PC-3 (cell line): ENCODE measurements at regions not wholly inside any gene's neighbourhood (a gene's known extent, or its start where the extent isn't known, plus 50 kb on each side); places are given as distances from the start of the nearest gene placed in this dataset.

ENCODE experiments used
- ATAC-seq: fragments of 200-7000 bp; cut with Tn5 transposase; 2 replicates; pipeline ENCODE4 v1.9.1; 2020; ENCODE audit warnings: mild to moderate bottlenecking, moderate library complexity
- BruUV-seq: library from RNA; stranded (reverse); fragments of 400-500 nt; replicated peaks from 2 replicates; lab custom pipeline; 2021; lab: Mats Ljungman, UMichigan
- CTCF ChIA-PET: fragments of 300-600 bp; sonication (Branson Sonifier 250); formaldehyde crosslinking; loops from one replicate; lab custom pipeline; 2022; ENCODE audit warnings: antibody characterized with exemption; lab: Charles Lee
- POLR2A ChIA-PET: fragments of 300-600 bp; sonication (Branson Sonifier 250); formaldehyde crosslinking; loops from one replicate; lab custom pipeline; 2022; ENCODE audit warnings: antibody characterized with exemption; ENCODE audit not compliant: unreplicated experiment; lab: Charles Lee
- DNase-seq: peaks from one replicate; pipeline ENCODE4 v3.0.0-alpha.2; 2015
- H2AFZ ChIP-seq: fragments of 300-600 bp; sonication (generic); 2 replicates; pipeline ENCODE4 v1.6.0; 2016; ENCODE audit warnings: antibody characterized with exemption, low read length
- H3F3A ChIP-seq: fragments of 300-600 bp; sonication (generic); one replicate; pipeline ENCODE4 v1.6.0; 2017; ENCODE audit warnings: antibody characterized with exemption, low read length, control low read depth, mild to moderate bottlenecking; ENCODE audit not compliant: unreplicated experiment
- H3K27ac ChIP-seq: fragments of 300-600 bp; sonication (generic); 2 replicates; pipeline ENCODE4 v1.5.1; 2016; ENCODE audit warnings: mild to moderate bottlenecking, low read length
- H3K27me3 ChIP-seq: fragments of 300-600 bp; sonication (generic); 2 replicates; pipeline ENCODE4 v1.6.1; 2016; ENCODE audit warnings: low read length, mixed read lengths
- H3K36me3 ChIP-seq: fragments of 300-600 bp; sonication (generic); 2 replicates; pipeline ENCODE4 v1.6.1; 2016; ENCODE audit warnings: low read depth, mixed run types, low read length, mixed read lengths
- H3K4me1 ChIP-seq: fragments of 300-600 bp; sonication (generic); 2 replicates; pipeline ENCODE4 v1.5.1; 2016; ENCODE audit warnings: low read length; ENCODE audit not compliant: insufficient read depth
- H3K4me2 ChIP-seq: fragments of 300-600 bp; sonication (generic); 2 replicates; pipeline ENCODE4 v1.6.0; 2016; ENCODE audit warnings: low read length
- H3K4me3 ChIP-seq: fragments of 300-600 bp; sonication (generic); 2 replicates; pipeline ENCODE4 v1.5.1; 2016; ENCODE audit warnings: mild to moderate bottlenecking, low read length, mixed read lengths
- H3K79me2 ChIP-seq: fragments of 300-600 bp; sonication (generic); 2 replicates; pipeline ENCODE4 v1.6.1; 2017; ENCODE audit warnings: low read length, mixed read lengths
- H3K9ac ChIP-seq: fragments of 300-600 bp; sonication (generic); 2 replicates; pipeline ENCODE4 v1.6.0; 2016; ENCODE audit warnings: mild to moderate bottlenecking, low read length
- H3K9me2 ChIP-seq: fragments of 300-600 bp; sonication (generic); replicated peaks from 2 replicates; pipeline ENCODE4 v1.6.1; 2016; ENCODE audit warnings: mixed run types, low read length, mixed read lengths
- H3K9me3 ChIP-seq: fragments of 300-600 bp; sonication (generic); 2 replicates; pipeline ENCODE4 v1.6.1; 2016; ENCODE audit warnings: low read length, mixed read lengths
- H4K20me1 ChIP-seq: fragments of 300-600 bp; sonication (generic); 2 replicates; pipeline ENCODE4 v1.6.1; 2016; ENCODE audit warnings: low read length, mixed read lengths
- EZH2 ChIP-seq: fragments of 300-600 bp; sonication (generic); IDR thresholded peaks from one replicate; pipeline ENCODE4 v1.6.1; 2017; ENCODE audit warnings: antibody characterized with exemption, mild to moderate bottlenecking, low read length; ENCODE audit not compliant: unreplicated experiment
- EZH2phosphoT487 ChIP-seq: fragments of 300-600 bp; sonication (generic); IDR thresholded peaks from 2 replicates; pipeline ENCODE4 v1.6.1; 2018; ENCODE audit warnings: mild to moderate bottlenecking, antibody characterized with exemption, low read length, borderline replicate concordance
- intact Hi-C: fragments of 100-400 bp; cut with micrococcal nuclease; formaldehyde crosslinking; loops from 2 replicates; pipeline ENCODE4 v1.9.0; 2023
- TF ChIP-seq, protein P1 (sequence below): fragments of 300-600 bp; sonication (generic); conservative IDR thresholded peaks from 2 replicates; pipeline ENCODE4 v1.5.1; 2017; ENCODE audit warnings: antibody characterized with exemption, low read depth, mild to moderate bottlenecking, low read length

DNA sequence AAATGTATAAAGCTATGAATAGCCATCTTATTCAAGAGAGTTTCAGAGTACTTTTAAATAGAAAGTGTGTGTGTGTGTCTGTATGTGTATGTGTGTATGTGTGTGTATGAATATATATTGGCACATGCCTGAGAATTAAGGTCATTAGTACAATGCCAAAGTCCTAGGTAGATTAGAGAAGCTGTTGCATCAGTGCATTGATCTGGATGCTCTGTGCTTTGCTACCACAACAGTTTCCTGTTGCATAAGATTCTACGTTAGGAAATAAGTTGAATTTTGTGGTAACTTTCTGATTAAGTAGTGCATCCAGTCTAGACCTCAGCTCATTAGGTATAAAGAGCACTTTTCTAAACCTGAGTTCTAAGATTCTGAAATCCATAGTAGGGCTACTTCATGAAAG lies 1102.8 kb upstream of the KLHL29 start:
- TF ChIP-seq, protein P1, sequence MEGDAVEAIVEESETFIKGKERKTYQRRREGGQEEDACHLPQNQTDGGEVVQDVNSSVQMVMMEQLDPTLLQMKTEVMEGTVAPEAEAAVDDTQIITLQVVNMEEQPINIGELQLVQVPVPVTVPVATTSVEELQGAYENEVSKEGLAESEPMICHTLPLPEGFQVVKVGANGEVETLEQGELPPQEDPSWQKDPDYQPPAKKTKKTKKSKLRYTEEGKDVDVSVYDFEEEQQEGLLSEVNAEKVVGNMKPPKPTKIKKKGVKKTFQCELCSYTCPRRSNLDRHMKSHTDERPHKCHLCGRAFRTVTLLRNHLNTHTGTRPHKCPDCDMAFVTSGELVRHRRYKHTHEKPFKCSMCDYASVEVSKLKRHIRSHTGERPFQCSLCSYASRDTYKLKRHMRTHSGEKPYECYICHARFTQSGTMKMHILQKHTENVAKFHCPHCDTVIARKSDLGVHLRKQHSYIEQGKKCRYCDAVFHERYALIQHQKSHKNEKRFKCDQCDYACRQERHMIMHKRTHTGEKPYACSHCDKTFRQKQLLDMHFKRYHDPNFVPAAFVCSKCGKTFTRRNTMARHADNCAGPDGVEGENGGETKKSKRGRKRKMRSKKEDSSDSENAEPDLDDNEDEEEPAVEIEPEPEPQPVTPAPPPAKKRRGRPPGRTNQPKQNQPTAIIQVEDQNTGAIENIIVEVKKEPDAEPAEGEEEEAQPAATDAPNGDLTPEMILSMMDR: no peak
- TF ChIP-seq EZH2phosphoT487 (no peak), EZH2 (no peak)
- H4K20me1 ChIP-seq: no peaks in the 10 kb centered on the region
- ATAC-seq: no peak
- H2AFZ ChIP-seq: no peak overlapping the region
- H3K9me3 ChIP-seq: no peaks in the 10 kb centered on the region
- no TSS peak for BruUV-seq
- H3K27ac ChIP-seq: no peak overlapping the region
- no peaks in the 10 kb centered on the region for H3K36me3 ChIP-seq
- no peaks in the 10 kb centered on the region for H3K27me3 ChIP-seq
- CTCF ChIA-PET: no interaction called here
- no peaks in the 10 kb centered on the region for H3K9me2 ChIP-seq
- H3F3A ChIP-seq: no peaks in the 10 kb centered on the region
- no peak overlapping the region for H3K4me2 ChIP-seq
- H3K4me3 ChIP-seq: no peak overlapping the region
- no peaks in the 10 kb centered on the region for H3K4me1 ChIP-seq
- H3K9ac ChIP-seq: no peak overlapping the region
- no peak for DNase-seq
- intact Hi-C loops: no loop called here
- POLR2A ChIA-PET: no interaction called here
- no peaks in the 10 kb centered on the region for H3K79me2 ChIP-seq

DNA sequence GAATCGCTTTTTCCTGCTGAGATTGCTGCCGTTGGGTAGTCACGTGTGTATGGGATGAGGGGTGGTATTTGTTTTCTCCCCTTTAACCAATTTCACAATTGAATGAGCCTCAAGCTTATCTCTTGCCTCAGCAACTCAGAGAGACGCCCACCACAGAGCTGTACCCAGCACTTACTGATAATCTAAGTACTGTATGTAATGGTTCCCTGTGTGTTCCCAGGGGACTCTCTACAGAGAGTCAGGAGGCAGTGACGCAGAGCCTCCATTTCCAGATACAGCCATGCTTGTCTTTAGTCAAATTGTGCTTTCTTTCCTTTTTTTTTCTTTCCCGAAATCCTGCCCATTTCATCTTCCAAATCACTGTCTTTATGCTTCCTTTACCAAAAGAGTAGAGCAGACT lies 1102.1 kb upstream of the KLHL29 start:
- no peak overlapping the region for H3K4me3 ChIP-seq
- H3K79me2 ChIP-seq: no peaks in the 10 kb centered on the region
- no peak overlapping the region for H3K9ac ChIP-seq
- DNase-seq (no peak), ATAC-seq (no peak)
- TF ChIP-seq EZH2phosphoT487: no peak
- no peak for TF ChIP-seq EZH2
- TF ChIP-seq, protein P1: no peak
- H3K4me2 ChIP-seq: no peak overlapping the region
- H3K4me1 ChIP-seq: no peaks in the 10 kb centered on the region
- CTCF ChIA-PET: no interaction called here
- H4K20me1 ChIP-seq: no peaks in the 10 kb centered on the region
- H3K27me3 ChIP-seq: no peaks in the 10 kb centered on the region
- no peaks in the 10 kb centered on the region for H3K9me2 ChIP-seq
- POLR2A ChIA-PET: no interaction called here
- intact Hi-C loops: no loop called here
- no peak overlapping the region for H2AFZ ChIP-seq
- H3K9me3 ChIP-seq: no peaks in the 10 kb centered on the region
- H3F3A ChIP-seq: no peaks in the 10 kb centered on the region
- H3K36me3 ChIP-seq: no peaks in the 10 kb centered on the region
- H3K27ac ChIP-seq: no peak overlapping the region
- no TSS peak for BruUV-seq

DNA sequence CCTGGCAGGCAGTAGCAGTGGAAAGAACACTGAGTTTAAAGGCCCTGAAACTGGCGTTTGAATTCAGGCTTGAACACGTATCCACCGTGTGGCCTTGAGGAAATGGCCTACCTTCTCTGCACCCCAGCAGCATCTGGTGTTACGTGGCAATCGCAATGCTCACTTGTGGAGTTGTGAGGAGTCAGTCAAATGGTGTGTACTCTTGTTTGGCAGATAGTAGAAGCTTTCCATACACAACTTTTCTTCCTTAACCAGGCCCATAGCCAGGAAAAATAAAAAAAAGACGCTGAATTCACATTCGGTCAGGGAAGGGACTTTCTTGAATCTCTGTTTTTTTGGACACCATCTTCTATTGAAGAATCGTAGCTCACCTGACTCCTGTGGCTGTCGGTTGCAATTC lies 1101.5 kb upstream of the KLHL29 start:
- Histone ChIP-seq H3K36me3 (no peaks in the 10 kb centered on the region), H3K4me2 (no peak overlapping the region), H3K4me1 (no peaks in the 10 kb centered on the region), H3F3A (no peaks in the 10 kb centered on the region), H3K27ac (no peak overlapping the region), H3K79me2 (no peaks in the 10 kb centered on the region), H3K9me3 (no peaks in the 10 kb centered on the region), H4K20me1 (no peaks in the 10 kb centered on the region), H3K9me2 (no peaks in the 10 kb centered on the region), H2AFZ (no peak overlapping the region), H3K9ac (no peak overlapping the region), H3K4me3 (no peak overlapping the region), H3K27me3 (no peaks in the 10 kb centered on the region)
- intact Hi-C loops: no loop called here
- BruUV-seq: no TSS peak
- DNase-seq (no peak), ATAC-seq (no peak)
- CTCF ChIA-PET: no interaction called here
- TF ChIP-seq EZH2phosphoT487 (no peak), EZH2 (no peak)
- TF ChIP-seq, protein P1: no peak
- POLR2A ChIA-PET: no interaction called here
